KMS-11 (cell line): ENCODE measurements at regions not wholly inside any gene's neighbourhood (a gene's known extent, or its start where the extent isn't known, plus 50 kb on each side); places are given as distances from the start of the nearest gene placed in this dataset.

Experiments used
- H2AFZ ChIP-seq: fragments of 200-600 bp; sonication (generic); 2 replicates; pipeline ENCODE4 v1.6.1; 2016; ENCODE audit warnings: antibody characterized with exemption, mixed run types, low read depth
- H3K27ac ChIP-seq: fragments of 200-600 bp; sonication (generic); 2 replicates; pipeline ENCODE4 v1.6.1; 2016; ENCODE audit warnings: mild to moderate bottlenecking, mixed run types
- H3K27me3 ChIP-seq: fragments of 200-600 bp; sonication (generic); 2 replicates; pipeline ENCODE4 v1.6.1; 2017; ENCODE audit warnings: mild to moderate bottlenecking, low read depth, mixed run types, moderate library complexity; ENCODE audit not compliant: insufficient read depth
- H3K36me3 ChIP-seq: fragments of 200-600 bp; sonication (generic); 2 replicates; pipeline ENCODE4 v1.6.1; 2017; ENCODE audit warnings: mild to moderate bottlenecking, mixed run types; ENCODE audit not compliant: insufficient read depth
- H3K4me1 ChIP-seq: fragments of 200-600 bp; sonication (generic); 2 replicates; pipeline ENCODE4 v1.6.1; 2016; ENCODE audit warnings: mild to moderate bottlenecking, low read depth, mixed run types; ENCODE audit not compliant: poor library complexity, severe bottlenecking
- H3K4me2 ChIP-seq: fragments of 200-600 bp; sonication (generic); 2 replicates; pipeline ENCODE4 v1.7.0; 2016; ENCODE audit warnings: mild to moderate bottlenecking, mixed run types
- H3K4me3 ChIP-seq: fragments of 200-600 bp; sonication (generic); IDR thresholded peaks from 2 replicates; pipeline ENCODE4 v1.6.1; 2017; ENCODE audit warnings: low read depth, low read length, mixed read lengths; ENCODE audit not compliant: insufficient read depth
- H3K79me2 ChIP-seq: fragments of 200-600 bp; sonication (generic); 2 replicates; pipeline ENCODE4 v1.6.1; 2016; ENCODE audit warnings: low read depth, mixed run types; ENCODE audit not compliant: insufficient read depth
- H3K9ac ChIP-seq: fragments of 200-600 bp; sonication (generic); 2 replicates; pipeline ENCODE4 v1.6.1; 2016; ENCODE audit warnings: mild to moderate bottlenecking, mixed run types
- H4K20me1 ChIP-seq: fragments of 200-600 bp; sonication (generic); 2 replicates; pipeline ENCODE4 v1.6.1; 2016; ENCODE audit warnings: mild to moderate bottlenecking, mixed run types; ENCODE audit not compliant: insufficient read depth
- CTCF ChIP-seq: fragments of 200-600 bp; sonication (generic); conservative IDR thresholded peaks from 2 replicates; pipeline ENCODE4 v1.6.1; 2017; ENCODE audit warnings: low read depth, mild to moderate bottlenecking, antibody characterized with exemption, low read length, moderate library complexity, mixed read lengths

GRCh38 chr11:37916331-37916730 lies 1318.3 kb upstream of the RAG2 start:
- H3K4me1 ChIP-seq = no peaks in the 10 kb centered on the region
- H3K4me2 ChIP-seq = no peak overlapping the region
- H3K79me2 ChIP-seq = no peaks in the 10 kb centered on the region
- no peak overlapping the region for H3K27ac ChIP-seq
- no peaks in the 10 kb centered on the region for H3K36me3 ChIP-seq
- no peak for TF ChIP-seq CTCF
- H3K9ac ChIP-seq = no peak overlapping the region
- no peaks in the 10 kb centered on the region for H4K20me1 ChIP-seq
- H3K4me3 ChIP-seq = no peak overlapping the region
- no peaks in the 10 kb centered on the region for H3K27me3 ChIP-seq
- no peak overlapping the region for H2AFZ ChIP-seq

GRCh38 chr11:37914859-37915258 lies 1316.8 kb upstream of the RAG2 start:
- no peaks in the 10 kb centered on the region for H3K4me1 ChIP-seq
- no peak for TF ChIP-seq CTCF
- no peak overlapping the region for H3K27ac ChIP-seq
- no peaks in the 10 kb centered on the region for H3K36me3 ChIP-seq
- no peak overlapping the region for H3K9ac ChIP-seq
- H3K4me2 ChIP-seq = no peak overlapping the region
- H4K20me1 ChIP-seq = no peaks in the 10 kb centered on the region
- H3K4me3 ChIP-seq = no peak overlapping the region
- H2AFZ ChIP-seq = no peak overlapping the region
- H3K79me2 ChIP-seq = no peaks in the 10 kb centered on the region
- H3K27me3 ChIP-seq = no peaks in the 10 kb centered on the region

GRCh38 chr11:37908219-37908548 lies 1310.1 kb upstream of the RAG2 start:
- no peak overlapping the region for H2AFZ ChIP-seq
- H3K4me2 ChIP-seq = no peak overlapping the region

GRCh38 chr11:37907436-37908218 lies 1309.6 kb upstream of the RAG2 start:
- no peak overlapping the region for H3K9ac ChIP-seq
- H4K20me1 ChIP-seq = no peaks in the 10 kb centered on the region
- no peak overlapping the region for H3K4me3 ChIP-seq
- H3K27me3 ChIP-seq = no peaks in the 10 kb centered on the region
- no peak overlapping the region for H3K4me2 ChIP-seq
- TF ChIP-seq CTCF = no peak
- no peaks in the 10 kb centered on the region for H3K4me1 ChIP-seq
- no peak overlapping the region for H2AFZ ChIP-seq
- H3K79me2 ChIP-seq = no peaks in the 10 kb centered on the region
- no peaks in the 10 kb centered on the region for H3K36me3 ChIP-seq
- no peak overlapping the region for H3K27ac ChIP-seq

More at GRCh38 chr11:37908219-37908548, 1310.1 kb upstream of the RAG2 start:
- H3K27me3 ChIP-seq = no peaks in the 10 kb centered on the region
- no peak overlapping the region for H3K9ac ChIP-seq
- no peaks in the 10 kb centered on the region for H3K79me2 ChIP-seq
- no peak overlapping the region for H3K27ac ChIP-seq
- no peaks in the 10 kb centered on the region for H3K36me3 ChIP-seq
- H3K4me3 ChIP-seq = no peak overlapping the region
- no peaks in the 10 kb centered on the region for H3K4me1 ChIP-seq
- H4K20me1 ChIP-seq = no peaks in the 10 kb centered on the region
- TF ChIP-seq CTCF = no peak
